ENCODE measurements at regions not wholly inside any gene's neighbourhood (a gene's known extent, or its start where the extent isn't known, plus 50 kb on each side); places are given as distances from the start of the nearest gene placed in this dataset.

DNA sequence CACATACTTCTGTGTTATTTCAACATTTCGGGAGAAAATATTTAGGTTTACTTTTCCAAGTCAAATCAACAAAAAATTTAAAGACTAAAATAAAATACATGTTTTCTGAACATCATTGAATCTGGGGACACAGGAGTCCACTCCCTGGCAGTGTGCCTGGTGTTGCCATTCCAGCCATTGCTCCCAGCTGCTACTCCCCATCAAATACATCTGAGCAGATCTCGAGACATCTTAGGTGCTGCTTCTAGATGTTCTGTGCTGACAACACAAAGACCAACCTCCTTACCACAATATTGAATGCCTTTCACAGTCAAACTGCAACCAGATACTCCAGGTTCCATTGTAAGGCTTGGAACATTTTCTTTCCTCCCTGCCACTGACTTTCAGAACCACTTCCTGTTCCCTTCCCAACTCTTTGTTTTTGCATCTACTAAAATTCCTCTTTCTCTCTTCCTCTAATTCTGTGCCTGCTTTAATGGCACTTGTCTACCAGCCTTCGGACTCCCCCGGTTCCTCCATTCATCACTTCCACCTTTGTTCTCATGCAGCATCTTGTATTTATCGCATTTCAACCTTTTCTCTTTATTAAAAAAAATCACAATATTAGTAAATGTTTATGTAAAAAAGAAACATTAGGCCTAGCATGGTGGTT lies 81.1 kb upstream of the SLC4A7 start:
- Histone ChIP-seq H3K27me3 (no peaks in the 10 kb centered on the region), H3K4me1 (no peaks in the 10 kb centered on the region), H3K27ac (no peak overlapping the region), H3K9me3 (no peaks in the 10 kb centered on the region), H3K4me3 (no peak overlapping the region), H3K36me3 (no peaks in the 10 kb centered on the region)
- no peak for TF ChIP-seq POLR2A (IDR thresholded peaks at IDR 0.05)
- no peak for DNase-seq
- intact Hi-C loops (cut with DNase I; ENCODE audit: low total_unique reads) = no loop called here

DNA sequence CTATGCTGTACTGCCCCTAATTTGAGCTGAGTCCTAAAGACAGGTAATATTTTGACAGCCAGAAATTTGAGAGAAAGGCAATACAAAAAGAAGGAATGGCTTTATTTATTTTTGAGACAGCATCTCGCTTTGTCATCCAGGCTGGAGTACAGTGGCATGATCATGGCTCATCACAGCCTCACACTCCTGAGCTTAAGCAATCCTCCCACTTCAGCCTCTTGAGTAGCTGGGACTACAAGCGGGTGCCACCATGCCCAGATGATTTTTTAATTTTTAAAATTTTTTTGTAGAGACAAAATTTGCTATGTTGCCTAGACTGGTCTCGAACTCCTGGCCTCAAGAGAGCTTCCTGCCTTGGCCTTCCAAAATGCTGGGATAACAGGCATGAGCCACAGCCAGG lies 77.4 kb upstream of the SLC4A7 start:
- no peaks in the 10 kb centered on the region for H3K27me3 ChIP-seq

DNA sequence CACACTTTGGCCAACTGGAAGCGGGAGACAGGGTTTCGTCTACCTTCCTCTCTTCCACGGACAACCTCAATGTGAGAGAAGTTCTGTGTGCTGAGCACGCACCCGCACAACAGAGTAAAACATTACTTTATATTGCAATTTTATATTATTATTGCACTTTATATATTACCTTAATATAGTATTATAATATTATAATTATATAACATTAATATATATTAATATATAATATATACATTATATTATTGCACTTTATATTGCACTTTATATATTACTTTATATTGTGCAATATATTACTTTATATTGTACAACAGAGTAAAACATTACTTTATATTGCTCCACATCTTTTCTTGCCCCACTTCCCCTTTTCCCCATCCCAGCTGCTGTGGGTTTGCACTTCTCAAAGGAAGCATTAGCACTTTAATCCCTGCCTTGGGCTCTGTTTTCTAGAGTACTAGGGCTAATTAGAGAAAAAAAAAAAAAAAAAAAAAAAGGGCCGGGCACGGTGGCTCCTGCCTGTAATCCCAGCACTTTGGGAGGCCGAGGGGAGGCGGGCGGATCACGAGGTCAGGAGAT lies 76.4 kb upstream of the SLC4A7 start:
- H3K4me1 ChIP-seq = peaks cover 0 to 5% of the 10 kb centered on the region in 2 donors
- no peaks in the 10 kb centered on the region for H3K36me3 ChIP-seq
- no peak for TF ChIP-seq POLR2A (IDR thresholded peaks at IDR 0.05)
- TF ChIP-seq, protein P1, sequence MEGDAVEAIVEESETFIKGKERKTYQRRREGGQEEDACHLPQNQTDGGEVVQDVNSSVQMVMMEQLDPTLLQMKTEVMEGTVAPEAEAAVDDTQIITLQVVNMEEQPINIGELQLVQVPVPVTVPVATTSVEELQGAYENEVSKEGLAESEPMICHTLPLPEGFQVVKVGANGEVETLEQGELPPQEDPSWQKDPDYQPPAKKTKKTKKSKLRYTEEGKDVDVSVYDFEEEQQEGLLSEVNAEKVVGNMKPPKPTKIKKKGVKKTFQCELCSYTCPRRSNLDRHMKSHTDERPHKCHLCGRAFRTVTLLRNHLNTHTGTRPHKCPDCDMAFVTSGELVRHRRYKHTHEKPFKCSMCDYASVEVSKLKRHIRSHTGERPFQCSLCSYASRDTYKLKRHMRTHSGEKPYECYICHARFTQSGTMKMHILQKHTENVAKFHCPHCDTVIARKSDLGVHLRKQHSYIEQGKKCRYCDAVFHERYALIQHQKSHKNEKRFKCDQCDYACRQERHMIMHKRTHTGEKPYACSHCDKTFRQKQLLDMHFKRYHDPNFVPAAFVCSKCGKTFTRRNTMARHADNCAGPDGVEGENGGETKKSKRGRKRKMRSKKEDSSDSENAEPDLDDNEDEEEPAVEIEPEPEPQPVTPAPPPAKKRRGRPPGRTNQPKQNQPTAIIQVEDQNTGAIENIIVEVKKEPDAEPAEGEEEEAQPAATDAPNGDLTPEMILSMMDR (IDR thresholded peaks at IDR 0.05) = no peak
- H3K4me3 ChIP-seq = no peak overlapping the region
- no peaks in the 10 kb centered on the region for H3K27me3 ChIP-seq
- intact Hi-C loops (cut with DNase I; ENCODE audit: low total_unique reads) = no loop called here
- H3K27ac ChIP-seq = no peak overlapping the region
- DNase-seq = no peak
- H3K9me3 ChIP-seq = no peaks in the 10 kb centered on the region

More for the DNA sequence above, 77.4 kb upstream of the SLC4A7 start:
- Histone ChIP-seq H3K9me3 (no peaks in the 10 kb centered on the region), H3K36me3 (no peaks in the 10 kb centered on the region), H3K27ac (no peak overlapping the region), H3K4me1 (peaks cover 0 to 5% of the 10 kb centered on the region in 2 donors), H3K4me3 (no peak overlapping the region)
- no peak for DNase-seq
- TF ChIP-seq, protein P1 (IDR thresholded peaks at IDR 0.05) = no peak
- no peak for TF ChIP-seq POLR2A (IDR thresholded peaks at IDR 0.05)
- intact Hi-C loops (cut with DNase I; ENCODE audit: low total_unique reads) = no loop called here

GRCh38 chr3:27559835-27560234 lies 75.7 kb upstream of the SLC4A7 start:
- intact Hi-C loops (cut with DNase I; ENCODE audit: low total_unique reads) = no loop called here
- DNase-seq = peak; percentile 33 to 53
- TF ChIP-seq POLR2A (IDR thresholded peaks at IDR 0.05) = no peak
- TF ChIP-seq, protein P1 (IDR thresholded peaks at IDR 0.05) = no peak
- Histone ChIP-seq H3K9me3 (no peaks in the 10 kb centered on the region), H3K36me3 (no peaks in the 10 kb centered on the region), H3K4me1 (peaks cover 0 to 5% of the 10 kb centered on the region in 2 donors), H3K4me3 (no peak overlapping the region), H3K27ac (no peak overlapping the region), H3K27me3 (no peaks in the 10 kb centered on the region)

GRCh38 chr3:27559381-27559780 lies 75.2 kb upstream of the SLC4A7 start:
- no peak overlapping the region for H3K4me3 ChIP-seq
- peaks cover 0 to 5% of the 10 kb centered on the region in 2 donors for H3K4me1 ChIP-seq
- TF ChIP-seq, protein P1 (IDR thresholded peaks at IDR 0.05) = no peak
- no peak for TF ChIP-seq POLR2A (IDR thresholded peaks at IDR 0.05)
- intact Hi-C loops (cut with DNase I; ENCODE audit: low total_unique reads) = no loop called here
- H3K27me3 ChIP-seq = no peaks in the 10 kb centered on the region
- no peaks in the 10 kb centered on the region for H3K36me3 ChIP-seq
- H3K9me3 ChIP-seq = no peaks in the 10 kb centered on the region
- DNase-seq = no peak
- H3K27ac ChIP-seq = no peak overlapping the region

Measured in uterus (tissue), 3 donors.